ENCODE measurements at regions not wholly inside any gene's neighbourhood (a gene's known extent, or its start where the extent isn't known, plus 50 kb on each side); places are given as distances from the start of the nearest gene placed in this dataset.

GRCh38 chr13:50706505-50706904, 137.0 kb downstream of the DLEU7 start (continued):
- TF ChIP-seq, protein P1, sequence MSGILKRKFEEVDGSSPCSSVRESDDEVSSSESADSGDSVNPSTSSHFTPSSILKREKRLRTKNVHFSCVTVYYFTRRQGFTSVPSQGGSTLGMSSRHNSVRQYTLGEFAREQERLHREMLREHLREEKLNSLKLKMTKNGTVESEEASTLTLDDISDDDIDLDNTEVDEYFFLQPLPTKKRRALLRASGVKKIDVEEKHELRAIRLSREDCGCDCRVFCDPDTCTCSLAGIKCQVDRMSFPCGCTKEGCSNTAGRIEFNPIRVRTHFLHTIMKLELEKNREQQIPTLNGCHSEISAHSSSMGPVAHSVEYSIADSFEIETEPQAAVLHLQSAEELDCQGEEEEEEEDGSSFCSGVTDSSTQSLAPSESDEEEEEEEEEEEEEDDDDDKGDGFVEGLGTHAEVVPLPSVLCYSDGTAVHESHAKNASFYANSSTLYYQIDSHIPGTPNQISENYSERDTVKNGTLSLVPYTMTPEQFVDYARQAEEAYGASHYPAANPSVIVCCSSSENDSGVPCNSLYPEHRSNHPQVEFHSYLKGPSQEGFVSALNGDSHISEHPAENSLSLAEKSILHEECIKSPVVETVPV (CRISPR knock-in tag; IDR thresholded peaks at IDR 0.05) = no peak
- TF ChIP-seq ZC3H10 (CRISPR knock-in tag; IDR thresholded peaks at IDR 0.05) = no peak
- no peak for TF ChIP-seq SNAI2 (CRISPR knock-in tag; IDR thresholded peaks at IDR 0.05)
- no peak for TF ChIP-seq ZFP3 (CRISPR knock-in tag; IDR thresholded peaks at IDR 0.05)
- TF ChIP-seq TCF4 (CRISPR knock-in tag; IDR thresholded peaks at IDR 0.05; ENCODE audit: borderline replicate concordance) = no peak

GRCh38 chr13:50707628-50708027, 135.9 kb downstream of the DLEU7 start:
- TF ChIP-seq, protein P2, sequence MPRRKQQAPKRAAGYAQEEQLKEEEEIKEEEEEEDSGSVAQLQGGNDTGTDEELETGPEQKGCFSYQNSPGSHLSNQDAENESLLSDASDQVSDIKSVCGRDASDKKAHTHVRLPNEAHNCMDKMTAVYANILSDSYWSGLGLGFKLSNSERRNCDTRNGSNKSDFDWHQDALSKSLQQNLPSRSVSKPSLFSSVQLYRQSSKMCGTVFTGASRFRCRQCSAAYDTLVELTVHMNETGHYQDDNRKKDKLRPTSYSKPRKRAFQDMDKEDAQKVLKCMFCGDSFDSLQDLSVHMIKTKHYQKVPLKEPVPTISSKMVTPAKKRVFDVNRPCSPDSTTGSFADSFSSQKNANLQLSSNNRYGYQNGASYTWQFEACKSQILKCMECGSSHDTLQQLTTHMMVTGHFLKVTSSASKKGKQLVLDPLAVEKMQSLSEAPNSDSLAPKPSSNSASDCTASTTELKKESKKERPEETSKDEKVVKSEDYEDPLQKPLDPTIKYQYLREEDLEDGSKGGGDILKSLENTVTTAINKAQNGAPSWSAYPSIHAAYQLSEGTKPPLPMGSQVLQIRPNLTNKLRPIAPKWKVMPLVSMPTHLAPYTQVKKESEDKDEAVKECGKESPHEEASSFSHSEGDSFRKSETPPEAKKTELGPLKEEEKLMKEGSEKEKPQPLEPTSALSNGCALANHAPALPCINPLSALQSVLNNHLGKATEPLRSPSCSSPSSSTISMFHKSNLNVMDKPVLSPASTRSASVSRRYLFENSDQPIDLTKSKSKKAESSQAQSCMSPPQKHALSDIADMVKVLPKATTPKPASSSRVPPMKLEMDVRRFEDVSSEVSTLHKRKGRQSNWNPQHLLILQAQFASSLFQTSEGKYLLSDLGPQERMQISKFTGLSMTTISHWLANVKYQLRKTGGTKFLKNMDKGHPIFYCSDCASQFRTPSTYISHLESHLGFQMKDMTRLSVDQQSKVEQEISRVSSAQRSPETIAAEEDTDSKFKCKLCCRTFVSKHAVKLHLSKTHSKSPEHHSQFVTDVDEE (CRISPR knock-in tag; IDR thresholded peaks at IDR 0.05) = peak; percentile 15; the same call in 1 of the 2 replicates
- TF ChIP-seq, protein P3, sequence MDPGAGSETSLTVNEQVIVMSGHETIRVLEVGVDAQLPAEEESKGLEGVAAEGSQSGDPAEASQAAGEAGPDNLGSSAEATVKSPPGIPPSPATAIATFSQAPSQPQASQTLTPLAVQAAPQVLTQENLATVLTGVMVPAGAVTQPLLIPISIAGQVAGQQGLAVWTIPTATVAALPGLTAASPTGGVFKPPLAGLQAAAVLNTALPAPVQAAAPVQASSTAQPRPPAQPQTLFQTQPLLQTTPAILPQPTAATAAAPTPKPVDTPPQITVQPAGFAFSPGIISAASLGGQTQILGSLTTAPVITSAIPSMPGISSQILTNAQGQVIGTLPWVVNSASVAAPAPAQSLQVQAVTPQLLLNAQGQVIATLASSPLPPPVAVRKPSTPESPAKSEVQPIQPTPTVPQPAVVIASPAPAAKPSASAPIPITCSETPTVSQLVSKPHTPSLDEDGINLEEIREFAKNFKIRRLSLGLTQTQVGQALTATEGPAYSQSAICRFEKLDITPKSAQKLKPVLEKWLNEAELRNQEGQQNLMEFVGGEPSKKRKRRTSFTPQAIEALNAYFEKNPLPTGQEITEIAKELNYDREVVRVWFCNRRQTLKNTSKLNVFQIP (CRISPR knock-in tag; IDR thresholded peaks at IDR 0.05; ENCODE audit: borderline replicate concordance, low read depth) = no peak
- peak; percentile 30; the same call in 1 of the 2 replicates for TF ChIP-seq TCF4 (CRISPR knock-in tag; IDR thresholded peaks at IDR 0.05; ENCODE audit: borderline replicate concordance)

DNA sequence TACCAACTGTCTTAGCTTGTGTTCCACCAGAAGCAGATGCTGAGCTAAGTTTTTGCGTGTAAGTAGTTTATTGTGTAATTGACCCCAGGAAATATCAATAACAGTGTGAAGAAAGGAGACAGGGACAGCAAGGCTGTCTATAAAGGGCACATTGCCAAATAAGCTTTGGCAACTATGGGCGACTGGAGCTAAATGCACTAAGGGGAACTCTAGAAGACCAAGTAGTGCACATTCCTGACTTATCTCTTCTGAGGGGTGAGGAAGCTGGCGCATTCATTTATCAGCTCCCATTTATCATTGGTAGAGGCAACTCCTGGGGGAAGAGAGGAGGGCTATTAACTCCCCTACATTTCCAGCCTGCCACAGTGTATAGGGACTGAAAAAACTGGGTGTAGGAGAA, 135.0 kb downstream of the DLEU7 start:
- no peak for ATAC-seq
- TF ChIP-seq SNAI2 (CRISPR knock-in tag; IDR thresholded peaks at IDR 0.05) (no peak), ZC3H10 (CRISPR knock-in tag; IDR thresholded peaks at IDR 0.05) (no peak), ISL1 (CRISPR knock-in tag; IDR thresholded peaks at IDR 0.05) (no peak; the same call in 1 of the 2 replicates), ZNF565 (CRISPR knock-in tag; conservative IDR thresholded peaks at IDR 0.05; ENCODE audit: low read depth) (no peak), CSDC2 (CRISPR knock-in tag; IDR thresholded peaks at IDR 0.05) (no peak), TCF4 (CRISPR knock-in tag; IDR thresholded peaks at IDR 0.05; ENCODE audit: borderline replicate concordance) (no peak), BACH2 (CRISPR knock-in tag; IDR thresholded peaks at IDR 0.05; ENCODE audit: borderline replicate concordance) (no peak), ZNF70 (CRISPR knock-in tag; IDR thresholded peaks at IDR 0.05) (no peak), ZNF8 (CRISPR knock-in tag; IDR thresholded peaks at IDR 0.05) (no peak), PATZ1 (CRISPR knock-in tag; IDR thresholded peaks at IDR 0.05; ENCODE audit: borderline replicate concordance) (no peak), GLIS3 (CRISPR knock-in tag; IDR thresholded peaks at IDR 0.05) (no peak), ARNTL (CRISPR knock-in tag; IDR thresholded peaks at IDR 0.05; ENCODE audit: borderline replicate concordance, low read depth) (no peak), RARB (CRISPR knock-in tag; IDR thresholded peaks at IDR 0.05) (no peak), TOX (CRISPR knock-in tag; IDR thresholded peaks at IDR 0.05; ENCODE audit: borderline replicate concordance) (no peak)
- TF ChIP-seq, protein P4, sequence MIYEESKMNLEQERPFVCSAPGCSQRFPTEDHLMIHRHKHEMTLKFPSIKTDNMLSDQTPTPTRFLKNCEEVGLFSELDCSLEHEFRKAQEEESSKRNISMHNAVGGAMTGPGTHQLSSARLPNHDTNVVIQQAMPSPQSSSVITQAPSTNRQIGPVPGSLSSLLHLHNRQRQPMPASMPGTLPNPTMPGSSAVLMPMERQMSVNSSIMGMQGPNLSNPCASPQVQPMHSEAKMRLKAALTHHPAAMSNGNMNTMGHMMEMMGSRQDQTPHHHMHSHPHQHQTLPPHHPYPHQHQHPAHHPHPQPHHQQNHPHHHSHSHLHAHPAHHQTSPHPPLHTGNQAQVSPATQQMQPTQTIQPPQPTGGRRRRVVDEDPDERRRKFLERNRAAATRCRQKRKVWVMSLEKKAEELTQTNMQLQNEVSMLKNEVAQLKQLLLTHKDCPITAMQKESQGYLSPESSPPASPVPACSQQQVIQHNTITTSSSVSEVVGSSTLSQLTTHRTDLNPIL (CRISPR knock-in tag; IDR thresholded peaks at IDR 0.05; ENCODE audit: low read depth) = no peak
- TF ChIP-seq, protein P1 (CRISPR knock-in tag; IDR thresholded peaks at IDR 0.05) = no peak
- TF ChIP-seq, protein P3 (CRISPR knock-in tag; IDR thresholded peaks at IDR 0.05; ENCODE audit: borderline replicate concordance, low read depth) = no peak

More at GRCh38 chr13:50707628-50708027, 135.9 kb downstream of the DLEU7 start:
- no peak for ATAC-seq

Measured in SK-N-SH treated with all-trans-retinoic acid at 6 μM for 48 hours (cell line).